Neural crest cell (in vitro differentiated cells): ENCODE measurements at regions not wholly inside any gene's neighbourhood (a gene's known extent, or its start where the extent isn't known, plus 50 kb on each side); places are given as distances from the start of the nearest gene placed in this dataset.

Experiments used
- DNase-seq: peaks from one replicate; pipeline ENCODE4 v3.0.0; 2021; ENCODE audit warnings: low read depth, mixed read lengths, low spot score
- H3K27ac Mint-ChIP-seq: one replicate; pipeline ENCODE4 v1.8.0; 2021; ENCODE audit warnings: mild to moderate bottlenecking, mixed read lengths; ENCODE audit not compliant: unreplicated experiment
- H3K27me3 Mint-ChIP-seq: 2 replicates; pipeline ENCODE4 v1.8.0; 2021; ENCODE audit warnings: low read depth, mild to moderate bottlenecking, mixed read lengths
- H3K36me3 Mint-ChIP-seq: 2 replicates; pipeline ENCODE4 v1.8.0; 2021; ENCODE audit warnings: low read depth, mild to moderate bottlenecking, mixed read lengths
- H3K4me1 Mint-ChIP-seq: 2 replicates; pipeline ENCODE4 v1.8.0; 2021; ENCODE audit warnings: mixed read lengths
- H3K4me3 Mint-ChIP-seq: one replicate; pipeline ENCODE4 v1.8.0; 2021; ENCODE audit warnings: mild to moderate bottlenecking, mixed read lengths
- H3K9me3 Mint-ChIP-seq: 2 replicates; pipeline ENCODE4 v1.8.0; 2021; ENCODE audit warnings: mixed read lengths
- TF ChIP-seq, protein P1 (sequence below): fragments of 200-600 bp; sonication (generic); conservative IDR thresholded peaks from 2 replicates; pipeline ENCODE4 v1.5.0; 2021; ENCODE audit warnings: antibody characterized with exemption, mild to moderate bottlenecking

DNA sequence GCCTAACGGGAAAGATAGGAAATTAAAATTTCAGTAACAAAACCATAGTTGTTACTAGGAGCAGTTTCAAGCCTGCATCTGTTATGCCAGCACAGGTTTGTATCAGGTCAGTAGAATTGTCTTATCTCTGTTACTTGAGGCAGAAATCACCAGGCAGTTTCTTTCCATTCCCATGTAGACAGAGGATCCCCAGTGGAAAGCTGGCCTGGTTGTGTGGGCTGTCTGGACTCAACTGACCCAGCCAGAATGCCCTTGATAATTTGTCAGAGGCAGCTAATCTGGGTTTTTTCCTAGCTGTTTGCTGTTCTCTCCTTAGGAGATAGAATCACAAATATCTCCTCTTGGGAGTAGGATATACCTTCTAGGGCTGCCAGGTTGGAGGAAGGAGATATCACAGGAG lies 1044.7 kb downstream of the IGSF11 start:
- H3K9me3 Mint-ChIP-seq = no peaks in the 10 kb centered on the region
- no peak for DNase-seq
- TF ChIP-seq, protein P1, sequence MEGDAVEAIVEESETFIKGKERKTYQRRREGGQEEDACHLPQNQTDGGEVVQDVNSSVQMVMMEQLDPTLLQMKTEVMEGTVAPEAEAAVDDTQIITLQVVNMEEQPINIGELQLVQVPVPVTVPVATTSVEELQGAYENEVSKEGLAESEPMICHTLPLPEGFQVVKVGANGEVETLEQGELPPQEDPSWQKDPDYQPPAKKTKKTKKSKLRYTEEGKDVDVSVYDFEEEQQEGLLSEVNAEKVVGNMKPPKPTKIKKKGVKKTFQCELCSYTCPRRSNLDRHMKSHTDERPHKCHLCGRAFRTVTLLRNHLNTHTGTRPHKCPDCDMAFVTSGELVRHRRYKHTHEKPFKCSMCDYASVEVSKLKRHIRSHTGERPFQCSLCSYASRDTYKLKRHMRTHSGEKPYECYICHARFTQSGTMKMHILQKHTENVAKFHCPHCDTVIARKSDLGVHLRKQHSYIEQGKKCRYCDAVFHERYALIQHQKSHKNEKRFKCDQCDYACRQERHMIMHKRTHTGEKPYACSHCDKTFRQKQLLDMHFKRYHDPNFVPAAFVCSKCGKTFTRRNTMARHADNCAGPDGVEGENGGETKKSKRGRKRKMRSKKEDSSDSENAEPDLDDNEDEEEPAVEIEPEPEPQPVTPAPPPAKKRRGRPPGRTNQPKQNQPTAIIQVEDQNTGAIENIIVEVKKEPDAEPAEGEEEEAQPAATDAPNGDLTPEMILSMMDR = no peak
- H3K36me3 Mint-ChIP-seq = no peaks in the 10 kb centered on the region
- H3K4me3 Mint-ChIP-seq = no peak overlapping the region
- H3K4me1 Mint-ChIP-seq = no peaks in the 10 kb centered on the region
- H3K27me3 Mint-ChIP-seq = peaks cover 10% of the 10 kb centered on the region
- H3K27ac Mint-ChIP-seq = no peak overlapping the region

GRCh38 chr3:117990627-117991026 lies 1044.0 kb downstream of the IGSF11 start:
- Mint-ChIP-seq H3K36me3 (no peaks in the 10 kb centered on the region), H3K27me3 (peaks cover 10% of the 10 kb centered on the region), H3K4me1 (no peaks in the 10 kb centered on the region), H3K4me3 (no peak overlapping the region), H3K27ac (no peak overlapping the region), H3K9me3 (no peaks in the 10 kb centered on the region)
- no peak for DNase-seq
- TF ChIP-seq, protein P1 = no peak

- Mint-ChIP-seq H3K4me1 (no peaks in the 10 kb centered on the region), H3K27me3 (peaks cover 22% of the 10 kb centered on the region), H3K36me3 (no peaks in the 10 kb centered on the region), H3K4me3 (no peak overlapping the region), H3K9me3 (no peaks in the 10 kb centered on the region), H3K27ac (no peak overlapping the region)
- DNase-seq = no peak
- TF ChIP-seq, protein P1 = no peak
Observed at GRCh38 chr3:117995842-117996437, 1038.7 kb downstream of the IGSF11 start.

- peaks cover 5% of the 10 kb centered on the region for H3K4me1 Mint-ChIP-seq
- no peaks in the 10 kb centered on the region for H3K9me3 Mint-ChIP-seq
- TF ChIP-seq, protein P1 = peak; percentile 93
- peaks cover 18% of the 10 kb centered on the region for H3K27me3 Mint-ChIP-seq
- H3K27ac Mint-ChIP-seq = no peak overlapping the region
- H3K4me3 Mint-ChIP-seq = no peak overlapping the region
- no peaks in the 10 kb centered on the region for H3K36me3 Mint-ChIP-seq
- DNase-seq = peak; percentile 85
Observed at GRCh38 chr3:117997201-117998049, 1037.2 kb downstream of the IGSF11 start.

- peaks cover 16% of the 10 kb centered on the region for H3K27me3 Mint-ChIP-seq
- no peak overlapping the region for H3K4me3 Mint-ChIP-seq
- H3K36me3 Mint-ChIP-seq = no peaks in the 10 kb centered on the region
- H3K9me3 Mint-ChIP-seq = no peaks in the 10 kb centered on the region
- peaks cover 5% of the 10 kb centered on the region for H3K4me1 Mint-ChIP-seq
- no peak overlapping the region for H3K27ac Mint-ChIP-seq
- DNase-seq = no peak
- TF ChIP-seq, protein P1 = no peak
Observed at GRCh38 chr3:117998071-117998470, 1036.6 kb downstream of the IGSF11 start.
